Activated CD4-positive, alpha-beta T cell treated with anti-CD3 and anti-CD28 coated beads, Interleukin-2, amount 50 U/mL, for 4 hours (primary cell): ENCODE measurements at regions not wholly inside any gene's neighbourhood (a gene's known extent, or its start where the extent isn't known, plus 50 kb on each side); places are given as distances from the start of the nearest gene placed in this dataset.

Source experiments
- DNase-seq, 2 experiments: peaks; one replicate each; pipeline ENCODE4 v3.0.0-alpha.2; 2020

GRCh38 chr19:31502536-31503170, 153.4 kb upstream of the TSHZ3 start:
- DNase-seq, result no peak

- no peak for DNase-seq
Observed at GRCh38 chr19:31503211-31503610, 154.0 kb upstream of the TSHZ3 start.

- no peak for DNase-seq
Observed at GRCh38 chr19:31504221-31504620, 155.0 kb upstream of the TSHZ3 start.

GRCh38 chr19:31505596-31505910, 156.3 kb upstream of the TSHZ3 start:
- no peak for DNase-seq

- no peak for DNase-seq
Observed at GRCh38 chr19:31506102-31506501, 156.9 kb upstream of the TSHZ3 start.

GRCh38 chr19:31510635-31511034, 161.4 kb upstream of the TSHZ3 start:
- no peak for DNase-seq

GRCh38 chr19:31511098-31511497, 161.9 kb upstream of the TSHZ3 start:
- no peak for DNase-seq

- no peak for DNase-seq
Observed at GRCh38 chr19:31511696-31512095, 162.5 kb upstream of the TSHZ3 start.

- no peak for DNase-seq
Observed at GRCh38 chr19:31512181-31512970, 163.1 kb upstream of the TSHZ3 start.

GRCh38 chr19:31513841-31514240, 164.6 kb upstream of the TSHZ3 start:
- DNase-seq, result no peak

GRCh38 chr19:31515931-31516330, 166.7 kb upstream of the TSHZ3 start:
- no peak for DNase-seq

GRCh38 chr19:31516756-31517155, 167.5 kb upstream of the TSHZ3 start:
- no peak for DNase-seq

- DNase-seq, result no peak
Observed at GRCh38 chr19:31517224-31518180, 168.3 kb upstream of the TSHZ3 start.

GRCh38 chr19:31518216-31519020, 169.2 kb upstream of the TSHZ3 start:
- DNase-seq, result no peak

GRCh38 chr19:31519256-31519655, 170.0 kb upstream of the TSHZ3 start:
- DNase-seq, result no peak

GRCh38 chr19:31519908-31520307, 170.7 kb upstream of the TSHZ3 start:
- no peak for DNase-seq

- no peak for DNase-seq
Observed at GRCh38 chr19:31520633-31521032, 171.4 kb upstream of the TSHZ3 start.

GRCh38 chr19:31525610-31526147, 176.4 kb upstream of the TSHZ3 start:
- DNase-seq, result no peak

- DNase-seq, result no peak
Observed at GRCh38 chr19:31527443-31527842, 178.2 kb upstream of the TSHZ3 start.

- DNase-seq, result no peak
Observed at GRCh38 chr19:31528261-31528660, 179.0 kb upstream of the TSHZ3 start.

- no peak for DNase-seq
Observed at GRCh38 chr19:31529121-31529520, 179.9 kb upstream of the TSHZ3 start.

- DNase-seq, result no peak
Observed at GRCh38 chr19:31530781-31531180, 181.5 kb upstream of the TSHZ3 start.
